ENCODE measurements at regions not wholly inside any gene's neighbourhood (a gene's known extent, or its start where the extent isn't known, plus 50 kb on each side); places are given as distances from the start of the nearest gene placed in this dataset.
"Not testable (repeated sequence)": the region's sequence is repeated elsewhere in the genome, so short reads cannot be mapped to it uniquely, and the experiment has no call there.

- no peak for TF ChIP-seq CTCF (conservative IDR thresholded peaks at IDR 0.05; ENCODE audit: low read depth, low read length)
- no peak for DNase-seq (ENCODE audit: low read depth)
- H3K4me3 ChIP-seq (ENCODE audit: low read depth, low read length) = no peak overlapping the region
Measured at GRCh38 chr6:15150207-15150606, 95.7 kb upstream of the JARID2 start.

- no peak for TF ChIP-seq CTCF (conservative IDR thresholded peaks at IDR 0.05; ENCODE audit: low read depth, low read length)
- no peak overlapping the region for H3K4me3 ChIP-seq (ENCODE audit: low read depth, low read length)
- DNase-seq (ENCODE audit: low read depth) = no peak
Measured at GRCh38 chr6:15152700-15153099, 93.2 kb upstream of the JARID2 start.

- TF ChIP-seq CTCF (conservative IDR thresholded peaks at IDR 0.05; ENCODE audit: low read depth, low read length) = no peak
- no peak overlapping the region for H3K4me3 ChIP-seq (ENCODE audit: low read depth, low read length)
- no peak for DNase-seq (ENCODE audit: low read depth)
Measured at GRCh38 chr6:15153191-15153590, 92.7 kb upstream of the JARID2 start.

- no peak overlapping the region for H3K4me3 ChIP-seq (ENCODE audit: low read depth, low read length)
- TF ChIP-seq CTCF (conservative IDR thresholded peaks at IDR 0.05; ENCODE audit: low read depth, low read length) = no peak
- no peak for DNase-seq (ENCODE audit: low read depth)
Measured at GRCh38 chr6:15157479-15157878, 88.4 kb upstream of the JARID2 start.

GRCh38 chr6:15158821-15159619 is 86.8 kb upstream of the JARID2 start:
- DNase-seq (ENCODE audit: low read depth) = no peak
- TF ChIP-seq CTCF (conservative IDR thresholded peaks at IDR 0.05; ENCODE audit: low read depth, low read length) = no peak
- no peak overlapping the region for H3K4me3 ChIP-seq (ENCODE audit: low read depth, low read length)

- no peak for DNase-seq (ENCODE audit: low read depth)
Measured at GRCh38 chr6:15160812-15161211, 85.1 kb upstream of the JARID2 start.

GRCh38 chr6:15164855-15165254 is 81.0 kb upstream of the JARID2 start:
- DNase-seq (ENCODE audit: low read depth); H3K4me3 ChIP-seq (ENCODE audit: low read depth, low read length): not testable (repeated sequence)

More at GRCh38 chr6:15160812-15161211, 85.1 kb upstream of the JARID2 start:
- TF ChIP-seq CTCF (conservative IDR thresholded peaks at IDR 0.05; ENCODE audit: low read depth, low read length) = no peak
- no peak overlapping the region for H3K4me3 ChIP-seq (ENCODE audit: low read depth, low read length)

All from epithelial cell of proximal tubule (primary cell).